GM20000 (cell line): ENCODE measurements at regions not wholly inside any gene's neighbourhood (a gene's known extent, or its start where the extent isn't known, plus 50 kb on each side); places are given as distances from the start of the nearest gene placed in this dataset.

Source experiments
- DNase-seq: peaks from one replicate; pipeline ENCODE4 v3.0.0; 2012; ENCODE audit warnings: low spot score
- CTCF ChIP-seq: IDR thresholded peaks from 2 replicates; pipeline ENCODE4 v1.5.1; 2012; ENCODE audit warnings: mild to moderate bottlenecking, control low read depth; ENCODE audit errors: extremely low read depth, missing control alignments

GRCh38 chr5:108487951-108488350 lies 106.1 kb upstream of the FBXL17 start:
- DNase-seq: no peak
- no peak for TF ChIP-seq CTCF

DNA sequence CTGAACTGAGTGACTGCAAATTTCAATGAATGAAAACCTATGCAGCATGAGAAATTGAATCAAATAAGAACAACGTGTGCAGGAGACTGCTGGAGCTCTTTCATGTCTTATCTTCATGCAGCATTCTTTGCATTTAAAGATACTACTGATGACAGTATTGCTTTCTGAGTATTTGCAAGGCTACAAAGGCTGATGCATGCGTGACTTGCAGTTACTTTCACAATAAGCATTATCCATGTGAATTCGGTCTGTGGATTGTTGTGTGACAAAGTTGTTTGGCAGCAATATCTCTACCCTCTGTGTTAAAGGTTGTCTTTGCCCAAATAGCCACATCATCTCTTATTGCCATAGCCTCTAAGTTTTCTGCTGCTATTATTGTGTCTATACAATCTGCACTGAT lies 102.1 kb upstream of the FBXL17 start:
- TF ChIP-seq CTCF: no peak
- no peak for DNase-seq

DNA sequence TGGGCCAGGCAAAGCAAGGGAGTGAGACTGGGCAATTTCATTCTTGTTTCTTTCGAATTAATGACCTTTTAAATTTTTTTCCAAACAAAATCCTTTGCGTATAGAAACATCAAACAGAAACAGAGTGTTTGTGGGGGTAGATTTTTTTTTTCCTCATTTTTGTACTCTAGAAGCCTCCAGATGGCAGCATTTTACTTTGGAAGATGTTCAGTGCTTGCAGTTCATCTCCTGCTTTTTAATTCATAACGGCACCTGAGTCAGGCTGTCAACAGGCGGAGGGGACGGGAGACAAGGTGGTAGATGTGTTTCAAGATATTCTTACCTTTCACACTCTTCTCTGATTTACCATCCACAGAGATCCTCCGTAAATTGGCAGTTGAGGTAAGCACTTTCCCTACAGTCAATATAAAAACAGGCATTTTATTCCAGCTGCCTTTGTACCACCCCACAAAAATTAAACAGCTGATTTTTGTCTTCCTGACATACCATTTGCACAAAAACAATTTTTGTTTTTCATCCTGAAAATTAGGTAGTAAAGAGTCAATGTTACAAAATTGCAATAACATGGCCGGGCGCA lies 99.5 kb upstream of the FBXL17 start:
- no peak for TF ChIP-seq CTCF
- DNase-seq: peak; percentile 23

DNA sequence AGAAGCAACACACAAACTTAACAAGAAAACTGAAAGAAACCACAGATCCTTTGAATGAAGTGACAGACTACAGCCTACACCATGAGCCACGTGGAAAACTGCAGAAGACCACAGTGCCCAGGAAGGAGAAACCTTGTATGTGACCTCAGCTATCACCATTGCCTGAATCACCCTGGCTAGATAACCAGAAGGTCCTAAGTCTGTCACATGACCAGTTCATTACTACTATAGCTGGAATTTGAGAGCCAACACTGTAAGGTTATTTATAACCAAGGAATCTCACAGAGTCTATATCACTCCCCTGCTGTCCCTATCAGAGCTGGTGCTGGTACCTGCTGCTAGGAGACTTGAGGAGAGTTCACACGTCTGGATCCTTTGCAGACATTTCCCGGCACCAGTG lies 90.3 kb upstream of the FBXL17 start:
- TF ChIP-seq CTCF: no peak
- DNase-seq: no peak

DNA sequence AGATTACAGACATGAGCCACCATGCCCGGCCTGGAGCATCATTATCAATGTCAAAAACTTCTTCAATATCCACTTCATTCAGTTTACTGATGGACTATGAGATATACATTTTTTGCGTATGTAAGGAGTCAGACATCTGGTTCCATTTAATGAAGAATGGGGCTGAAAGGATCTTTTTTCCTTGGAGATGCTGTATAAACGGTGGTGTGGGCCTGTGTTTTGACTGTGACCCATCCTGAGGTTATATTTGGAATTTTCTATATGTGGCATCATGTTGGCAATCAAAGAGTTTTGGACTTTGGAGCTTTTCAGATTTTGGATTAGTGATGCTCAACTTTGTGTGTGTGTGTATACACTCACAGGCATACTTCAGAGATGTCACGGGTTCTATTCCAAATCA lies 85.7 kb upstream of the FBXL17 start:
- TF ChIP-seq CTCF: no peak
- DNase-seq: no peak

- TF ChIP-seq CTCF: no peak
- no peak for DNase-seq
Measured at GRCh38 chr5:108461628-108462367, 79.9 kb upstream of the FBXL17 start.

DNA sequence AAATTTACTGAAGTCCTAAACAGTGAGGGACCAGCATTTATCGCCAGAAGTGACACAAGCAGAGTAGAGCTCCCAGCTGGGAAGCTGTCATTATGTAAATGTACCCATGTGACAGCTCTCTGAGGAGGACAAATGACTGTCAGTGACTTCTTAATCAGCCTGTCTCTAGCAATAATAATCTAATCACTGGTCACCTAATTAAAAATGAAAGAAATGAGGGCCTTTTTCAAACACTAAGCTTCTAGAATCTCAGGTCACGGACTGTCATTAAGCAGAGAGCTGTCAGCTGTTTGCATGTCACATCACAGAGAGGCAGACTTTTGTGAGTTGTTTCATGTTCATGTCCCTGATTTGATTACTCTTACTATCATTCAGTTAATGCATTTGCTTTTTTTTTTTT lies 77.9 kb upstream of the FBXL17 start:
- DNase-seq: no peak
- no peak for TF ChIP-seq CTCF
